ENCODE measurements at regions not wholly inside any gene's neighbourhood (a gene's known extent, or its start where the extent isn't known, plus 50 kb on each side); places are given as distances from the start of the nearest gene placed in this dataset.

DNA sequence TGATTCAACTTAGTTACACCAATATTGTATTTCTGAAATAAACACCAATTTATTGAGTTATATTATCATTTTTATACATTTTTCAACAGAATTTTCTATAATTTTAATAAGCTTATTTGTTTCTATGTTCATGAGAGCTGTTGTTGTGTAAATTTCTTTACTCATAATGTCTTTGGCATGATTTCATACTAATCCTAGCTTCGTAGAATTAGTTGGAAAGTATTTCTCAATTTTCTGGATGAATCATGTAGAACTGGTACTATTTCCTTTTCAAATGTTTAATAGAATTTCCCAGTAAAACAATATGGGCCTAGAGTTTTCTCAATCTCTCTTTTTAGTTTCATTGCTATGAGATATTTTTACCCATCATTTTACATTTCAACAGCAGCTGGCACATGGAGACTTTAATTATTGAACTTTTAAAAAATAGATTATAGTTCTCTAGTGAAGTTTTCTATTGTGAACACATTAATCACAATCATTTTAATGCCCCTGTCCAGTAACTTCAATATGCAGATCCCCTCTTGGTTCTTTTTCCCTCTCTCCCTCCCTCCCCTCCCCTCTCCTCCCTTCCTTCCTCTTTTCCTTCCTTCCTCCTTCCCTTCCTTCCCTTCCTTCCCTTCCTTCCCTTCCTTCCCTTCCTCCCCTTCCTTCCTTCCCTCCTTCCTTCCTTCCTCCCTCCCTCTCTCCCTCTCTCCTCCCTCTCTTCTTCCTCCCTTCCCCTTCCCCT lies 1357.1 kb downstream of the ZPLD1 start:
- Histone ChIP-seq H3K27me3 (ENCODE audit: control insufficient read depth in 1 of 2, insufficient read depth in 2 of 2, low read length in 2 of 2) (no peaks in the 10 kb centered on the region), H3K4me1 (ENCODE audit: control insufficient read depth, insufficient read depth, low read length) (no peaks in the 10 kb centered on the region), H3K27ac (ENCODE audit: low read length) (no peak overlapping the region), H3K9ac (ENCODE audit: low read length in 2 of 2) (no peak overlapping the region), H3K4me3 (ENCODE audit: low read length in 2 of 2) (no peak overlapping the region), H3K9me3 (ENCODE audit: control insufficient read depth in 2 of 2, low read length in 2 of 2) (no peaks in the 10 kb centered on the region), H3K36me3 (ENCODE audit: control insufficient read depth in 2 of 2, insufficient read depth in 2 of 2, low read length in 2 of 2) (no peaks in the 10 kb centered on the region)

- Histone ChIP-seq H3K9me3 (ENCODE audit: control insufficient read depth in 2 of 2, low read length in 2 of 2) (no peaks in the 10 kb centered on the region), H3K4me1 (ENCODE audit: control insufficient read depth, insufficient read depth, low read length) (no peaks in the 10 kb centered on the region), H3K36me3 (ENCODE audit: control insufficient read depth in 2 of 2, insufficient read depth in 2 of 2, low read length in 2 of 2) (no peaks in the 10 kb centered on the region), H3K4me3 (ENCODE audit: low read length in 2 of 2) (no peak overlapping the region), H3K27me3 (ENCODE audit: control insufficient read depth in 1 of 2, insufficient read depth in 2 of 2, low read length in 2 of 2) (no peaks in the 10 kb centered on the region), H3K27ac (ENCODE audit: low read length) (no peak overlapping the region), H3K9ac (ENCODE audit: low read length in 2 of 2) (no peak overlapping the region)
Observed at GRCh38 chr3:103794656-103795055, 1359.8 kb downstream of the ZPLD1 start.

GRCh38 chr3:103796068-103796467 lies 1361.3 kb downstream of the ZPLD1 start:
- H3K4me3 ChIP-seq (ENCODE audit: low read length in 2 of 2): no peak overlapping the region
- H3K4me1 ChIP-seq (ENCODE audit: control insufficient read depth, insufficient read depth, low read length): no peaks in the 10 kb centered on the region
- H3K27me3 ChIP-seq (ENCODE audit: control insufficient read depth in 1 of 2, insufficient read depth in 2 of 2, low read length in 2 of 2): no peaks in the 10 kb centered on the region
- H3K9ac ChIP-seq (ENCODE audit: low read length in 2 of 2): no peak overlapping the region
- H3K27ac ChIP-seq (ENCODE audit: low read length): no peak overlapping the region
- no peaks in the 10 kb centered on the region for H3K9me3 ChIP-seq (ENCODE audit: control insufficient read depth in 2 of 2, low read length in 2 of 2)
- no peaks in the 10 kb centered on the region for H3K36me3 ChIP-seq (ENCODE audit: control insufficient read depth in 2 of 2, insufficient read depth in 2 of 2, low read length in 2 of 2)

- H3K36me3 ChIP-seq (ENCODE audit: control insufficient read depth in 2 of 2, insufficient read depth in 2 of 2, low read length in 2 of 2): no peaks in the 10 kb centered on the region
Observed at GRCh38 chr3:103803787-103804186, 1369.0 kb downstream of the ZPLD1 start.

DNA sequence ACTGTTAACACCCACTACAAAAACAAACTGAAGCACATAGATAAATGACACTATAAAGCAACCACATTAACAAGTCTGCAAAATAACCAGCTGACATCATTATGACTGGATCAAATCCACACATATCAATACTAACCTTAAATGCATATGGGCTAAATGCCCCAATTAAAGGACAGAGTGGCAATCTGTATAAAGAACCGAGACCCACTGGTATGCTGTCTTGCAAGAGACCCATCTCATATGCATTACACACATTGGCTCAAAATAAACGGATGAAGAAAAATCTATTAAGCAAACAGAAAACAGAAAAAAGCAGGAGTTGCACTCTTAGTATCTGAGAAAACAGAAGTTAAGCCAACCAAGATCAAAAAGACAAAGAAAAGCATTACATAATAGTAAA lies 1375.4 kb downstream of the ZPLD1 start:
- Histone ChIP-seq H3K9ac (ENCODE audit: low read length in 2 of 2) (no peak overlapping the region), H3K27me3 (ENCODE audit: control insufficient read depth in 1 of 2, insufficient read depth in 2 of 2, low read length in 2 of 2) (no peaks in the 10 kb centered on the region)

More at GRCh38 chr3:103803787-103804186, 1369.0 kb downstream of the ZPLD1 start:
- Histone ChIP-seq H3K27me3 (ENCODE audit: control insufficient read depth in 1 of 2, insufficient read depth in 2 of 2, low read length in 2 of 2) (no peaks in the 10 kb centered on the region), H3K4me1 (ENCODE audit: control insufficient read depth, insufficient read depth, low read length) (no peaks in the 10 kb centered on the region), H3K4me3 (ENCODE audit: low read length in 2 of 2) (no peak overlapping the region), H3K9ac (ENCODE audit: low read length in 2 of 2) (no peak overlapping the region), H3K27ac (ENCODE audit: low read length) (no peak overlapping the region), H3K9me3 (ENCODE audit: control insufficient read depth in 2 of 2, low read length in 2 of 2) (no peaks in the 10 kb centered on the region)

DNA sequence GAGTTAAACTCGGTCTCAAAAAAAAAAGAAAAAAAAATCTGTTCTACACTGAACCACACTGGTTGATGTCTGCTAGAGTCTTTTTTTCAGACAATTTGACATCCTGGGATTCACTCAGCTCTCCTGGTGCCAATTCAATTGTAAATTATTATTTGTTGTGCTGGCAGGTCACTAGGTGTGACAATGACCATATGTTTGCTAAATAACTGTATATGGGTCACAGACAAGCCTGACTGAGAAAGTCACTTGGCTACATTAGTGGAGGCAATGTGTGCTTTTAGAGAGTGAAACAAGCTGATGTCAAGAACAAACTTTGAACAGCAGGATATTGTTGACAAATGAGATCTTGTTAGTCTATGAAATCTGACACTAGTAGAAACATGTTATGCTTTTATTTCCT lies 1379.1 kb downstream of the ZPLD1 start:
- no peak overlapping the region for H3K9ac ChIP-seq (ENCODE audit: low read length in 2 of 2)
- H3K4me1 ChIP-seq (ENCODE audit: control insufficient read depth, insufficient read depth, low read length): no peaks in the 10 kb centered on the region

More for the DNA sequence above, 1375.4 kb downstream of the ZPLD1 start:
- no peaks in the 10 kb centered on the region for H3K9me3 ChIP-seq (ENCODE audit: control insufficient read depth in 2 of 2, low read length in 2 of 2)
- no peaks in the 10 kb centered on the region for H3K36me3 ChIP-seq (ENCODE audit: control insufficient read depth in 2 of 2, insufficient read depth in 2 of 2, low read length in 2 of 2)
- no peak overlapping the region for H3K27ac ChIP-seq (ENCODE audit: low read length)
- H3K4me1 ChIP-seq (ENCODE audit: control insufficient read depth, insufficient read depth, low read length): no peaks in the 10 kb centered on the region
- no peak overlapping the region for H3K4me3 ChIP-seq (ENCODE audit: low read length in 2 of 2)

DNA sequence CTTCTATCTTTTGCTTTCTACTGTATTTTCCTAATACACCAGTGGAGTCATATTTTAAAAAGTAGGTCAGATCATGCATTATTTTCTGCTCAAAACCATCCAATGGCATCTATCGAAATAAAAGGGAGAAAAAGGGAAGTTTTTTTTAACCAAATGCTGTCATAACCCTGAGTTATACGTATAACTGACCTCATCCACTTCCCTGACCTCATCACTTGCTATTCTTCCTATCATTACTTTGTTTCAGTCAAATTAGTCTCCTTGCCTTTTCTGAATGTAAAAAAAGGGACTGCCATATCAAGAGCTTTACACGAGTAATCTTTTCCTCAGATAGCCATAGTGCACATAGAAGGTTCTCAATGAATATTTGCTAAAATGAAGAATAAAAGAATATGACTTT lies 1383.6 kb downstream of the ZPLD1 start:
- Histone ChIP-seq H3K9ac (ENCODE audit: low read length in 2 of 2) (no peak overlapping the region), H3K4me1 (ENCODE audit: control insufficient read depth, insufficient read depth, low read length) (no peaks in the 10 kb centered on the region)

More for the DNA sequence above, 1379.1 kb downstream of the ZPLD1 start:
- H3K36me3 ChIP-seq (ENCODE audit: control insufficient read depth in 2 of 2, insufficient read depth in 2 of 2, low read length in 2 of 2): no peaks in the 10 kb centered on the region
- H3K27me3 ChIP-seq (ENCODE audit: control insufficient read depth in 1 of 2, insufficient read depth in 2 of 2, low read length in 2 of 2): no peaks in the 10 kb centered on the region
- no peak overlapping the region for H3K4me3 ChIP-seq (ENCODE audit: low read length in 2 of 2)
- no peaks in the 10 kb centered on the region for H3K9me3 ChIP-seq (ENCODE audit: control insufficient read depth in 2 of 2, low read length in 2 of 2)
- H3K27ac ChIP-seq (ENCODE audit: low read length): no peak overlapping the region

GRCh38 chr3:103818800-103819199 lies 1384.0 kb downstream of the ZPLD1 start:
- Histone ChIP-seq H3K36me3 (ENCODE audit: control insufficient read depth in 2 of 2, insufficient read depth in 2 of 2, low read length in 2 of 2) (no peaks in the 10 kb centered on the region), H3K4me3 (ENCODE audit: low read length in 2 of 2) (no peak overlapping the region), H3K27ac (ENCODE audit: low read length) (no peak overlapping the region), H3K4me1 (ENCODE audit: control insufficient read depth, insufficient read depth, low read length) (no peaks in the 10 kb centered on the region), H3K9me3 (ENCODE audit: control insufficient read depth in 2 of 2, low read length in 2 of 2) (no peaks in the 10 kb centered on the region), H3K9ac (ENCODE audit: low read length in 2 of 2) (no peak overlapping the region), H3K27me3 (ENCODE audit: control insufficient read depth in 1 of 2, insufficient read depth in 2 of 2, low read length in 2 of 2) (no peaks in the 10 kb centered on the region)

More for the DNA sequence above, 1383.6 kb downstream of the ZPLD1 start:
- H3K27ac ChIP-seq (ENCODE audit: low read length): no peak overlapping the region
- no peaks in the 10 kb centered on the region for H3K27me3 ChIP-seq (ENCODE audit: control insufficient read depth in 1 of 2, insufficient read depth in 2 of 2, low read length in 2 of 2)
- no peak overlapping the region for H3K4me3 ChIP-seq (ENCODE audit: low read length in 2 of 2)
- no peaks in the 10 kb centered on the region for H3K36me3 ChIP-seq (ENCODE audit: control insufficient read depth in 2 of 2, insufficient read depth in 2 of 2, low read length in 2 of 2)
- H3K9me3 ChIP-seq (ENCODE audit: control insufficient read depth in 2 of 2, low read length in 2 of 2): no peaks in the 10 kb centered on the region

- Histone ChIP-seq H3K27me3 (ENCODE audit: control insufficient read depth in 1 of 2, insufficient read depth in 2 of 2, low read length in 2 of 2) (no peaks in the 10 kb centered on the region), H3K27ac (ENCODE audit: low read length) (no peak overlapping the region), H3K9me3 (ENCODE audit: control insufficient read depth in 2 of 2, low read length in 2 of 2) (no peaks in the 10 kb centered on the region), H3K9ac (ENCODE audit: low read length in 2 of 2) (no peak overlapping the region), H3K36me3 (ENCODE audit: control insufficient read depth in 2 of 2, insufficient read depth in 2 of 2, low read length in 2 of 2) (no peaks in the 10 kb centered on the region), H3K4me1 (ENCODE audit: control insufficient read depth, insufficient read depth, low read length) (no peaks in the 10 kb centered on the region), H3K4me3 (ENCODE audit: low read length in 2 of 2) (no peak overlapping the region)
Observed at GRCh38 chr3:103825586-103825985, 1390.8 kb downstream of the ZPLD1 start.

DNA sequence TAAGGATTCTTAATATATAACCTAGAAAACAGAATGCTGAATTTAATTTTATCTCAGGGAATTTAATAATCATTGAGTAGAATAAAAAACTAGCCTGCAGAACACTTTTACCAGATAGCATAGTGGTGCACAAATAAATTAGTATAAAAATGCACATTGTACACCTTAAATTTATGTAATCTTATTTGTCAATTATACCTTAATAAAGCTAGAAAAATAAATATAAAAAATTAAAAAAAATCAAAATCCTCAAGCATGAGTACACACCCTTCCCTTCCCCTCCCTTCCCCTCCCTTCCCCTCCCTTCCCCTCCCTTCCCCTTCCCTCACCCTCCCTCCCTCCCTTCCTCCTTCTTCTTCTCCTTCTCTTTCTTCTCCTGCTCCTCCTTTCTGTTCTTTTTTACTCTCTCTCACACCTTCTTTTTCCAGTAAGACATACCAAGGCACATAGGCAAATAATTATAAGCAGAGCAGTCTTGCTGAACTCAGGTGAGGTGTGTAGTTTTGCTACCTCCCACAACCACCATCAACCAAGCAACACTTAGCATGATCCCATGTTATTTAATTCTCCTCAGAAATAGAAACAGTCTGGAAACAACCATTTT lies 1395.0 kb downstream of the ZPLD1 start:
- Histone ChIP-seq H3K9me3 (ENCODE audit: control insufficient read depth in 2 of 2, low read length in 2 of 2) (no peaks in the 10 kb centered on the region), H3K9ac (ENCODE audit: low read length in 2 of 2) (no peak overlapping the region), H3K36me3 (ENCODE audit: control insufficient read depth in 2 of 2, insufficient read depth in 2 of 2, low read length in 2 of 2) (no peaks in the 10 kb centered on the region), H3K27me3 (ENCODE audit: control insufficient read depth in 1 of 2, insufficient read depth in 2 of 2, low read length in 2 of 2) (no peaks in the 10 kb centered on the region), H3K4me1 (ENCODE audit: control insufficient read depth, insufficient read depth, low read length) (no peaks in the 10 kb centered on the region), H3K4me3 (ENCODE audit: low read length in 2 of 2) (no peak overlapping the region), H3K27ac (ENCODE audit: low read length) (no peak overlapping the region)
